K562 (cell line): ENCODE measurements at regions not wholly inside any gene's neighbourhood (a gene's known extent, or its start where the extent isn't known, plus 50 kb on each side); places are given as distances from the start of the nearest gene placed in this dataset.

Source experiments
- ATAC-seq: fragments of 200-7000 bp; cut with Tn5 transposase; 3 replicates; pipeline ENCODE4 v1.9.1; 2020; ENCODE audit warnings: moderate library complexity
- BruUV-seq: library from RNA; stranded (reverse); fragments of 400-500 nt; replicated peaks from 2 replicates; lab custom pipeline; 2021; lab: Mats Ljungman, UMichigan
- CTCF ChIA-PET: fragments of 300-600 bp; formaldehyde crosslinking; extraction: SDS; loops from one replicate; lab custom pipeline; 2021; ENCODE audit warnings: low intra/inter-chr PET ratio; lab: Yijun Ruan, JAX
- POLR2A ChIA-PET: fragments of 300-600, 350-650 bp; sonication (Branson Sonifier 250); formaldehyde crosslinking; extraction: SDS; loops from one replicate; lab custom pipeline; 2021; ENCODE audit warnings: antibody characterized with exemption, inconsistent platforms; lab: Yijun Ruan, JAX
- DNase-seq, 4 experiments: peaks; one replicate each; pipeline versions ENCODE4 v3.0.0 to v3.0.0-alpha.2; 2011 to 2018; ENCODE audit warnings: low spot score in 3 of 4, mixed read lengths in 3 of 4; ENCODE audit errors: extremely low read depth in 1 of 4
- FAIRE-seq: peaks from 2 replicates; lab custom pipeline; 2011; peaks lifted over from hg19 to GRCh38; lab: Jason Lieb, UNC
- H2AFZ ChIP-seq: 2 replicates; pipeline ENCODE4 v1.6.0; 2011; ENCODE audit warnings: low read depth, low read length, control low read depth, inconsistent platforms
- H3K27ac ChIP-seq: fragments of 200-600 bp; 3 replicates; pipeline ENCODE4 v1.8.0; 2011; ENCODE audit warnings: low read depth, mild to moderate bottlenecking, control low read depth, inconsistent platforms, low read length, moderate library complexity, mixed read lengths; ENCODE audit errors: extremely low read depth
- H3K27me3 ChIP-seq, 2 experiments: fragments of 300-600 bp in 1 of 2; 2 replicates in 1 of 2; 3 replicates in 1 of 2; pipeline versions ENCODE4 v1.6.0 to v1.8.0; 2011; ENCODE audit warnings: inconsistent platforms in 2 of 2, low read length in 2 of 2, mild to moderate bottlenecking in 1 of 2, mixed read lengths in 1 of 2, moderate library complexity in 1 of 2; ENCODE audit not compliant: control insufficient read depth in 2 of 2, insufficient read depth in 2 of 2
- H3K36me3 ChIP-seq: fragments of 300-600 bp; 3 replicates; pipeline ENCODE4 v1.8.0; 2011; ENCODE audit warnings: mild to moderate bottlenecking, low read length, inconsistent platforms; ENCODE audit not compliant: control insufficient read depth, insufficient read depth
- H3K4me1 ChIP-seq, 2 experiments: fragments of 200-600 bp in 1 of 2; replicated peaks in 1 of 2; 2 replicates in 1 of 2; 3 replicates in 1 of 2; pipeline versions ENCODE4 v1.5.1 to v1.8.0; 2011; ENCODE audit warnings: inconsistent platforms in 2 of 2, low read length in 2 of 2, mild to moderate bottlenecking in 1 of 2, mixed read lengths in 1 of 2, moderate library complexity in 1 of 2; ENCODE audit not compliant: control insufficient read depth in 2 of 2, insufficient read depth in 2 of 2
- H3K4me2 ChIP-seq: 2 replicates; pipeline ENCODE4 v1.6.1; 2011; ENCODE audit warnings: low read length, control low read depth, inconsistent platforms, mixed read lengths; ENCODE audit not compliant: insufficient read depth
- H3K4me3 ChIP-seq: fragments of 200-600 bp; sonication (generic), shearing (Covaris generic); 2 replicates; pipeline ENCODE4 v1.5.1; 2016; ENCODE audit warnings: control low read depth, inconsistent platforms
- H3K79me2 ChIP-seq: fragments of 200-600 bp; 3 replicates; pipeline ENCODE4 v1.8.0; 2011; ENCODE audit warnings: low read length, inconsistent platforms; ENCODE audit not compliant: control insufficient read depth, insufficient read depth
- H3K9ac ChIP-seq, 2 experiments: 2 replicates each; pipeline versions ENCODE4 v1.6.0 to v1.6.1; 2011; ENCODE audit warnings: low read depth in 2 of 2, low read length in 2 of 2, control low read depth in 1 of 2, inconsistent platforms in 1 of 2, mild to moderate bottlenecking in 1 of 2, mixed read lengths in 1 of 2; ENCODE audit not compliant: insufficient read depth in 1 of 2
- H3K9me1 ChIP-seq: one replicate; pipeline ENCODE4 v1.6.0; 2011; ENCODE audit warnings: inconsistent platforms, mild to moderate bottlenecking, low read length, moderate library complexity; ENCODE audit not compliant: control insufficient read depth, insufficient read depth
- H3K9me3 ChIP-seq: replicated peaks from 2 replicates; pipeline ENCODE4 v1.5.1; 2011; ENCODE audit warnings: low read depth, low read length, inconsistent platforms; ENCODE audit not compliant: control insufficient read depth, insufficient read depth
- H4K20me1 ChIP-seq: replicated peaks from 2 replicates; pipeline ENCODE4 v1.6.1; 2011; ENCODE audit warnings: low read length, inconsistent platforms, mixed read lengths; ENCODE audit not compliant: control insufficient read depth, insufficient read depth
- CHD2 ChIP-seq: IDR thresholded peaks from 2 replicates; pipeline ENCODE4 v1.6.1; 2011; ENCODE audit warnings: low read depth, low read length
- KDM1A ChIP-seq, 2 experiments: fragments of 450-650 bp; IDR thresholded peaks; 2 replicates each; pipeline ENCODE4 v1.6.1; 2016; ENCODE audit warnings: mild to moderate bottlenecking in 2 of 2
- L3MBTL2 ChIP-seq: fragments of 450-650 bp; IDR thresholded peaks from 2 replicates; pipeline ENCODE4 v1.6.1; 2016; ENCODE audit warnings: mild to moderate bottlenecking, moderate library complexity
- MCM5 ChIP-seq: fragments of 450-650 bp; IDR thresholded peaks from 2 replicates; pipeline ENCODE4 v1.6.1; 2016; ENCODE audit warnings: low read depth
- PBX2 ChIP-seq, 2 experiments: IDR thresholded peaks in 1 of 2; conservative IDR thresholded peaks in 1 of 2; 2 replicates each; pipeline ENCODE4 v1.6.1; 2016; ENCODE audit warnings: low read depth in 2 of 2, mild to moderate bottlenecking in 1 of 2, missing compliant biosample characterization in 1 of 2, missing genetic modification characterization in 1 of 2, moderate library complexity in 1 of 2
- PHTF2 ChIP-seq: fragments of 250-450 bp; sonication (Bioruptor Pico); IDR thresholded peaks from 2 replicates; pipeline ENCODE4 v1.5.0; 2021; ENCODE audit warnings: mild to moderate bottlenecking
- ZEB2 ChIP-seq: fragments of 450-650 bp; IDR thresholded peaks from 2 replicates; pipeline ENCODE4 v1.6.1; 2016
- ZFP30 ChIP-seq: fragments of 250-450 bp; sonication (Bioruptor Pico); IDR thresholded peaks from 2 replicates; pipeline ENCODE4 v1.8.0; 2022; ENCODE audit warnings: moderate library complexity, mild to moderate bottlenecking, inconsistent platforms, borderline replicate concordance
- ZNF12 ChIP-seq: sonication (generic); formaldehyde crosslinking; IDR thresholded peaks from 2 replicates; pipeline ENCODE4 v1.4.0; 2020; ENCODE audit warnings: mild to moderate bottlenecking, missing genetic modification reagents
- ZNF354B ChIP-seq: fragments of 250-450 bp; sonication (Bioruptor Pico); IDR thresholded peaks from 2 replicates; pipeline ENCODE4 v1.4.0; 2020
- ZNF609 ChIP-seq: sonication (generic); formaldehyde crosslinking; IDR thresholded peaks from 2 replicates; pipeline ENCODE4 v1.8.1; 2023; ENCODE audit warnings: missing genetic modification reagents, mild to moderate bottlenecking, borderline replicate concordance
- WGBS: fragments of 100-300 bp; shearing (Covaris generic); methylation state at CpG from one replicate; pipeline ENCODE4 v1.1.6; 2016; ENCODE audit warnings: low coverage, mixed read lengths; ENCODE audit not compliant: insufficient coverage; ENCODE audit errors: missing lambda C conversion rate; 5-methylcytosine and 5-hydroxymethylcytosine counted together
- in situ Hi-C: fragments of 300-500 bp; cut with MboI; formaldehyde crosslinking; loops from 4 replicates; pipeline ENCODE4 v1.15.0; 2018; ENCODE audit warnings: inconsistent platforms, mixed read lengths
- intact Hi-C: fragments of 100-400 bp; cut with micrococcal nuclease; formaldehyde crosslinking; loops from 2 replicates; pipeline ENCODE4 v1.14.2; 2022
- TF ChIP-seq, protein P1 (sequence below): fragments of 450-650 bp; IDR thresholded peaks from 2 replicates; pipeline ENCODE4 v1.6.1; 2018; ENCODE audit warnings: mild to moderate bottlenecking, low read depth; ENCODE audit not compliant: partially characterized antibody

GRCh38 chrX:10747975-10748374 is 127.6 kb upstream of the MID1 start (continued):
- TF ChIP-seq ZNF609 (CRISPR knock-in tag) (no peak), PHTF2 (CRISPR knock-in tag) (no peak), KDM1A (IDR thresholded peaks at IDR 0.05) (no peak)

DNA sequence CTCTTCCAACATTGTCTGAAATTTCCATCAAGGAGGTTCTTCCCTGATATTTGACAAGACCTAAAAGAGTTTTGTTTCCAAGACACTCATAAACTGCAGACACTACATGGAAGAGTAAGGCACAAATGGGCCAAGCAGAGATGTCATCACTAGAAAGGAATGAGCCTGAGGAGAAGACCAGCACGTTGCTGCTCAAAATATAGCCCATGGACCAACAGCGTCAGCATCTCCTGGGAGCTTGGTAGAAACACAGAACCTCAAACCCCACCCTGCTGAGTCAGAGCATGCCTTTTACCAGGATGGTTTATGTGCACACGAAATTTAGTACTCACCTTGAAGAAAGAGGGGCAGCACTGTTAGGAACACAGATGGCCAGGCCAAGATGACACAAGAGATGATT is 128.7 kb upstream of the MID1 start:
- in situ Hi-C loops (no loop called here), intact Hi-C loops (no loop called here)
- no peaks in the 10 kb centered on the region for H3K79me2 ChIP-seq
- no peaks in the 10 kb centered on the region for H3K9me3 ChIP-seq
- H3K4me2 ChIP-seq: no peak overlapping the region
- 0% methylated on average over 3 of the region's 3 CpGs for WGBS
- no peak for DNase-seq
- H3K4me1 ChIP-seq: no peaks in the 10 kb centered on the region
- no peaks in the 10 kb centered on the region; a peak in 1 of 5 replicates for H3K27me3 ChIP-seq
- ChIA-PET POLR2A (no interaction called here), CTCF (no interaction called here)
- H3K27ac ChIP-seq: no peak overlapping the region
- no peak for ATAC-seq
- H3K9ac ChIP-seq: no peak overlapping the region
- H2AFZ ChIP-seq: no peak overlapping the region
- FAIRE-seq: no peak
- H3K9me1 ChIP-seq: no peaks in the 10 kb centered on the region
- no peaks in the 10 kb centered on the region for H3K36me3 ChIP-seq
- no peak overlapping the region for H3K4me3 ChIP-seq
- no peaks in the 10 kb centered on the region for H4K20me1 ChIP-seq
- BruUV-seq: no TSS peak
- TF ChIP-seq ZFP30 (CRISPR knock-in tag) (no peak), PBX2 (CRISPR knock-in tag; IDR thresholded peaks at IDR 0.05; ENCODE audit: low read depth) (no peak), PBX2 (tag; conservative IDR thresholded peaks at IDR 0.05; ENCODE audit: low read depth) (no peak), ZEB2 (no peak), CHD2 (no peak), ZNF12 (no peak), ZNF354B (CRISPR knock-in tag) (no peak), MCM5 (no peak), L3MBTL2 (no peak)
- TF ChIP-seq, protein P1, sequence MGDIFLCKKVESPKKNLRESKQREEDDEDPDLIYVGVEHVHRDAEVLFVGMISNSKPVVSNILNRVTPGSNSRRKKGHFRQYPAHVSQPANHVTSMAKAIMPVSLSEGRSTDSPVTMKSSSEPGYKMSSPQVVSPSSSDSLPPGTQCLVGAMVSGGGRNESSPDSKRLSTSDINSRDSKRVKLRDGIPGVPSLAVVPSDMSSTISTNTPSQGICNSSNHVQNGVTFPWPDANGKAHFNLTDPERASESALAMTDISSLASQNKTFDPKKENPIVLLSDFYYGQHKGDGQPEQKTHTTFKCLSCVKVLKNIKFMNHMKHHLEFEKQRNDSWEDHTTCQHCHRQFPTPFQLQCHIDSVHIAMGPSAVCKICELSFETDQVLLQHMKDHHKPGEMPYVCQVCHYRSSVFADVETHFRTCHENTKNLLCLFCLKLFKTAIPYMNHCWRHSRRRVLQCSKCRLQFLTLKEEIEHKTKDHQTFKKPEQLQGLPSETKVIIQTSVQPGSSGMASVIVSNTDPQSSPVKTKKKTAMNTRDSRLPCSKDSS: no peak
